ENCODE measurements at regions not wholly inside any gene's neighbourhood (a gene's known extent, or its start where the extent isn't known, plus 50 kb on each side); places are given as distances from the start of the nearest gene placed in this dataset.

DNA sequence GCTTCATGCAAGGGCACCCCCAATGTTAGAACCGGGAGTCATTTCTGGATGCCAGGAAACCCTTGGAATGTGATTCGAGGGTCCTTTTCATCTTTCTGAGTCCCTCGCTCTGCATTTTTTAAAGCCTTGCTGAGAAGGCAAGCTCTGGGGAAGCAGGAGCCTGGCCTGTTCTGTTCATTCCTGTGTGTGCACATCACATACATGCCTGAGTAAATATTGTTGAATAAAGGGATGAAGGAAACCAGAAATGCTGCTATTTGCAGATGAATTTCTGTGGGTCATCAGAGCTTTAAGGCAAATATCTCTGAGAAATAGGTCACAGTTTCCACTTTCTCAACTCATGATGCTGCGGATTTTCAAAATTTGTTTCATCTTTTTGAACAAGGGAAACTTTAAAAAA, 170.1 kb downstream of the PAH start:
- Mint-ChIP-seq H3K36me3 (ENCODE audit: low read depth, unreplicated experiment) (no peaks in the 10 kb centered on the region), H3K27me3 (ENCODE audit: unreplicated experiment) (peaks cover 3% of the 10 kb centered on the region), H3K9me3 (ENCODE audit: unreplicated experiment) (no peaks in the 10 kb centered on the region), H3K4me3 (ENCODE audit: unreplicated experiment) (no peak overlapping the region), H3K4me1 (ENCODE audit: unreplicated experiment) (no peaks in the 10 kb centered on the region), H3K27ac (ENCODE audit: unreplicated experiment) (no peak overlapping the region)
- DNase-seq (ENCODE audit: low spot score) = no peak
- TF ChIP-seq, protein P1, sequence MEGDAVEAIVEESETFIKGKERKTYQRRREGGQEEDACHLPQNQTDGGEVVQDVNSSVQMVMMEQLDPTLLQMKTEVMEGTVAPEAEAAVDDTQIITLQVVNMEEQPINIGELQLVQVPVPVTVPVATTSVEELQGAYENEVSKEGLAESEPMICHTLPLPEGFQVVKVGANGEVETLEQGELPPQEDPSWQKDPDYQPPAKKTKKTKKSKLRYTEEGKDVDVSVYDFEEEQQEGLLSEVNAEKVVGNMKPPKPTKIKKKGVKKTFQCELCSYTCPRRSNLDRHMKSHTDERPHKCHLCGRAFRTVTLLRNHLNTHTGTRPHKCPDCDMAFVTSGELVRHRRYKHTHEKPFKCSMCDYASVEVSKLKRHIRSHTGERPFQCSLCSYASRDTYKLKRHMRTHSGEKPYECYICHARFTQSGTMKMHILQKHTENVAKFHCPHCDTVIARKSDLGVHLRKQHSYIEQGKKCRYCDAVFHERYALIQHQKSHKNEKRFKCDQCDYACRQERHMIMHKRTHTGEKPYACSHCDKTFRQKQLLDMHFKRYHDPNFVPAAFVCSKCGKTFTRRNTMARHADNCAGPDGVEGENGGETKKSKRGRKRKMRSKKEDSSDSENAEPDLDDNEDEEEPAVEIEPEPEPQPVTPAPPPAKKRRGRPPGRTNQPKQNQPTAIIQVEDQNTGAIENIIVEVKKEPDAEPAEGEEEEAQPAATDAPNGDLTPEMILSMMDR (IDR thresholded peaks at IDR 0.05; ENCODE audit: unreplicated experiment) = no peak

GRCh38 chr12:102745971-102746600, 171.0 kb downstream of the PAH start:
- H3K4me3 Mint-ChIP-seq (ENCODE audit: unreplicated experiment) = no peak overlapping the region
- TF ChIP-seq, protein P1 (IDR thresholded peaks at IDR 0.05; ENCODE audit: unreplicated experiment) = no peak
- no peak overlapping the region for H3K27ac Mint-ChIP-seq (ENCODE audit: unreplicated experiment)
- no peak for DNase-seq (ENCODE audit: low spot score)
- no peaks in the 10 kb centered on the region for H3K4me1 Mint-ChIP-seq (ENCODE audit: unreplicated experiment)
- no peaks in the 10 kb centered on the region for H3K9me3 Mint-ChIP-seq (ENCODE audit: unreplicated experiment)
- H3K36me3 Mint-ChIP-seq (ENCODE audit: low read depth, unreplicated experiment) = no peaks in the 10 kb centered on the region
- H3K27me3 Mint-ChIP-seq (ENCODE audit: unreplicated experiment) = peaks cover 3% of the 10 kb centered on the region

DNA sequence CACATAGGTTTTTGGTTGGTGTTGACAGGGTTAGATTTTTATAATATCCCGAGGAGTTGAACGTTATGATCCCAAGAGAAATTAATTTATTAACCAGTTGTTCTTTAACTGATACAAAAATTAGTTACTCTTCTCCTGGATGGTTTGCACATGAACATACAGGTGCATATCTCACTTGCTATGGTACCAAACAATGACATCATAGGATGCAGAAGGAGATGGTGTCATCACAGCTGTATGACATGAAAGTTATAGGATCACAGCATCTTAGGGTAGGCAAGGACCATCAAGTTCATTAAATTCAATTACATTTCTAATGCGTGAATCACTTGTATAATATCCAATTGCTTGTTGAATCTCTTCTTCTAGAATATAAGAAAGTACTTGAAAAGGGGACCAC, 175.8 kb downstream of the PAH start:
- Mint-ChIP-seq H3K36me3 (ENCODE audit: low read depth, unreplicated experiment) (no peaks in the 10 kb centered on the region), H3K4me1 (ENCODE audit: unreplicated experiment) (no peaks in the 10 kb centered on the region), H3K9me3 (ENCODE audit: unreplicated experiment) (no peaks in the 10 kb centered on the region), H3K4me3 (ENCODE audit: unreplicated experiment) (no peak overlapping the region), H3K27ac (ENCODE audit: unreplicated experiment) (no peak overlapping the region), H3K27me3 (ENCODE audit: unreplicated experiment) (peaks cover 3% of the 10 kb centered on the region)
- no peak for DNase-seq (ENCODE audit: low spot score)
- TF ChIP-seq, protein P1 (IDR thresholded peaks at IDR 0.05; ENCODE audit: unreplicated experiment) = no peak

GRCh38 chr12:102740141-102740955, 176.7 kb downstream of the PAH start:
- TF ChIP-seq, protein P1 (IDR thresholded peaks at IDR 0.05; ENCODE audit: unreplicated experiment) = peak; percentile 53
- Mint-ChIP-seq H3K4me1 (ENCODE audit: unreplicated experiment) (no peaks in the 10 kb centered on the region), H3K36me3 (ENCODE audit: low read depth, unreplicated experiment) (no peaks in the 10 kb centered on the region), H3K27ac (ENCODE audit: unreplicated experiment) (no peak overlapping the region), H3K9me3 (ENCODE audit: unreplicated experiment) (no peaks in the 10 kb centered on the region), H3K27me3 (ENCODE audit: unreplicated experiment) (peaks cover 2% of the 10 kb centered on the region), H3K4me3 (ENCODE audit: unreplicated experiment) (no peak overlapping the region)
- DNase-seq (ENCODE audit: low spot score) = peak; percentile 6

- H3K36me3 Mint-ChIP-seq (ENCODE audit: low read depth, unreplicated experiment) = no peaks in the 10 kb centered on the region
- TF ChIP-seq, protein P1 (IDR thresholded peaks at IDR 0.05; ENCODE audit: unreplicated experiment) = no peak
- no peak for DNase-seq (ENCODE audit: low spot score)
- H3K4me1 Mint-ChIP-seq (ENCODE audit: unreplicated experiment) = no peaks in the 10 kb centered on the region
- H3K27me3 Mint-ChIP-seq (ENCODE audit: unreplicated experiment) = no peaks in the 10 kb centered on the region
- H3K9me3 Mint-ChIP-seq (ENCODE audit: unreplicated experiment) = no peaks in the 10 kb centered on the region
- no peak overlapping the region for H3K27ac Mint-ChIP-seq (ENCODE audit: unreplicated experiment)
- H3K4me3 Mint-ChIP-seq (ENCODE audit: unreplicated experiment) = no peak overlapping the region
Observed at GRCh38 chr12:102736328-102736727, 180.7 kb downstream of the PAH start.
